GM12874 (cell line): ENCODE measurements at regions not wholly inside any gene's neighbourhood (a gene's known extent, or its start where the extent isn't known, plus 50 kb on each side); places are given as distances from the start of the nearest gene placed in this dataset.

ENCODE experiments used
- CTCF ChIP-seq: IDR thresholded peaks from 2 replicates; pipeline ENCODE4 v1.5.1; 2011; ENCODE audit warnings: low read depth, mild to moderate bottlenecking, control low read depth, low read length, moderate library complexity; ENCODE audit not compliant: insufficient read depth

- no peak for TF ChIP-seq CTCF
Measured at GRCh38 chr2:217394510-217395351, 534.9 kb upstream of the TNP1 start.

GRCh38 chr2:217393585-217394032, 533.7 kb upstream of the TNP1 start:
- no peak for TF ChIP-seq CTCF

GRCh38 chr2:217392930-217393584, 533.2 kb upstream of the TNP1 start:
- TF ChIP-seq CTCF: no peak

- TF ChIP-seq CTCF: no peak
Measured at GRCh38 chr2:217387776-217388387, 528.0 kb upstream of the TNP1 start.

GRCh38 chr2:217386041-217386440, 526.2 kb upstream of the TNP1 start:
- no peak for TF ChIP-seq CTCF

- TF ChIP-seq CTCF: no peak
Measured at GRCh38 chr2:217383620-217384019, 523.8 kb upstream of the TNP1 start.

- TF ChIP-seq CTCF: no peak
Measured at GRCh38 chr2:217382794-217383193, 522.9 kb upstream of the TNP1 start.
